ENCODE measurements at regions not wholly inside any gene's neighbourhood (a gene's known extent, or its start where the extent isn't known, plus 50 kb on each side); places are given as distances from the start of the nearest gene placed in this dataset.

- TF ChIP-seq CTCF (conservative IDR thresholded peaks at IDR 0.05 in 1 of 2, IDR thresholded peaks at IDR 0.05 in 1 of 2; ENCODE audit: low read depth in 1 of 2, low read length in 2 of 2) (no peak), EZH2 (IDR thresholded peaks at IDR 0.05; ENCODE audit: low read length, missing control alignments) (no peak)
These were observed 141.7 kb upstream of the SHH start for GRCh38 chr7:155953781-155954549.
